NK-92 treated with Interleukin-12 subunit alpha and Interleukin-12 subunit beta, amount 100 ng/mL, for 24 hours (cell line): ENCODE measurements at regions not wholly inside any gene's neighbourhood (a gene's known extent, or its start where the extent isn't known, plus 50 kb on each side); places are given as distances from the start of the nearest gene placed in this dataset.
"Not testable (repeated sequence)": the region's sequence is repeated elsewhere in the genome, so short reads cannot be mapped to it uniquely, and the experiment has no call there.

Experiments
- DNase-seq: peaks from one replicate; lab custom pipeline; 2025; lab: John Stamatoyannopoulos, UW

DNA sequence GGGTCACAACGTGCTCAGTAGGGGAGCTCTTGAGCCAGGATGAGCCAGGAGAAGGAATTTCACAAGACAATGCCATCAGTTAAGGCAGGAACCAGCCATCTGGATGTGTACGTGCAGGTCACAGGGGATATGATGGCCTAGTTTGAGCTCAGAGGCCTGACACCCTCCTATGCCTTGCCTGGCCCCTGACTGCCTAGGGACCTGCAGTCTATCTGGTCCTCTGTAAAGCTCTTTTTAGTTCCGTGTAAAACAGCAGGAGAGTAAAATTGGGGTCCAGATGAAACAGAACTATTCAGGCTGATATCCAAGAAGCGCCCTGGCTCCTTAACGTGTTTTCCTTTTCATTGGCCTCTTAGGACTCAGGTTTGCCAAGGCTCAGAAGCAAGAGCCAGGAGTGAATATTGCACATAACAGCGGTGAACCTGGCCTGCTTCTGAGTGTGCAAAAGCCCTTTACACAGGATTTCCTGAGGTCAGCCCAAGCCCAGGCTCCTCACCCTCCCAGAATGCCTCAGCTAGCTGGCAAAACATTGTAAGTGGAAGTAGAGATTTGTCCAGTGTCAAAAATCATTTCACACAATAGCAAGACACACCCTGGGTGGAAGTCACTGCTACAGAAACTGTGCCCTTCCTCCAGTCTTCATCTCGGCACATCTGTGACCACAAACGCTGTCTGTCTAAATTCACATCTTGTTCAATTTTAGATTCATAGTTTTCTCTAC lies 777.2 kb downstream of the UQCRFS1 start:
- DNase-seq: no peak

DNA sequence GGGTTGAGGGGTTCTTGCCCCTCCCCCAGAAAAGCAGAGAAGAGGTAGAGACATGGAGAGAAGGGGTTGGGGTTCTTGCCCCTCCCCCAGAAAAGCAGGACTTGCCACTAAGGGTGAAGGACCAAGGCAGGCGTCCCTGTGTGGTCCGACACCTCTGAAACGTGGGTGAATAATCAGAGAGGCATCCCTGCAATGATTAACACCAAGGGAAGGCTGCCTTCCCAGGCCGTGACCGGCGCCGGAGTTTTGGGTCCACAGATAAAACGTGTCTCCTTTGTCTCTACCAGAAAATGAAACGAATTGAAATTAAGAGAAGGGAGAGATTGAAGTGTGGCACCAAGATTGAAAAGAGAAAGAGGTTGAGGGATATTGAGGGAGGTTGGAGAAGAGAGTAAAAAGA lies 778.2 kb downstream of the UQCRFS1 start:
- not testable (repeated sequence) for DNase-seq

DNA sequence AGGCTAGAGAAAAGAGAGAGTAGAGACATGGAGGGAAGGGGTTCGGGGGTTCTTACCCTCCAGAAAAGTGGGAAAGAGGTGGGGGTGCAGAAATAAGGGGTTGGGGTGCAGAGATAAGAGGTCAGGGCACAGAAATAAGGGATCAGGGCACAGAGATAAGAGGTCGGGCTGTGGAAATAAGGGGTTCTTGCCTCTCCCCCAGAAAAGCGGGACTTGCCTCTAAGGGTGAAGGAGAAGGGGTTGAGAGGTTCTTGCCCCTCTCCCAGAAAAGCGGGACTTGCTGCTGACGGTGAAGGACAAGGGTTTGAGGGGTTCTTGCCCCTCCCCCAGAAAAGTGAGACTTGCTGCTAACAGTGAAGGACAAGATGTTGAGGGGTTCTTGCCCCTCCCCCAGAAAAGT lies 778.6 kb downstream of the UQCRFS1 start:
- not testable (repeated sequence) for DNase-seq

DNA sequence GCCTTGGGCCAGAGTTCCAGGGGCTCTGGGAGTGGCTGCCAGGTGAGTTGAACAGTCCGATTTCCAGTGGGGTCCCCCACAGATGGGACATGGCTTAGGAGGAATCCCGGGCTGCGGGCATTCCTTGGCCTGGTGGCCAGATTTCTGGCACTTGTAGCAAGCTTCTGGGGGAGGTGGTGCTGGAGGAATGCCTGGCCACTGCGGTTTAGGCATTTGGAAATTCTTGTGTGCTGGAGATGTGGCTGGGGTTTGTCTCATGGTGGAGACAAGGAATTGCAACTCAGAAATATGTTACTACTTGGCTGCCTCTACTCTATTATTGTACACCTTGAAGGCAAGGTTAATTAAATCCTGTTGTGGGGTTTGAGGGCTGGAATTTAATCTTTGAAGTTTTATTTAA lies 779.8 kb downstream of the UQCRFS1 start:
- not testable (repeated sequence) for DNase-seq

DNA sequence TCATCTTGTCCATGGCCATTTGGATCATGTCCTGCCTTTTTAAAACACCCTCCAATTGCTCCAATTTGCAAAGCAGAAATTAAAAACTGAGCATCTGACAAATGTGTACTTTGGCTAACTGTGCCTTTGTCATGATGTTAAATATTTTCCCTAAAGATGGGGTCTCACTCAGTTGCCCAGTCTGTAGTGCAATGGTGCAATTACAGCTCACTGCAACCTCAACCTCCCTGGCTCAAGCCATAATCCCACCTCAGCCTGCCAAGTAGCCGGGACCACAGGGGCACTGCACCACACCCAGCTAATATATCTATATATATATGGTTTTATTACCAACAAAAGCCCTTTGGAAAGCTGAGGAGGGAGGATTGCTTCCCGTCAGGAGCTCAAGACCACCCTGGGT lies 782.7 kb downstream of the UQCRFS1 start:
- DNase-seq: no peak

DNA sequence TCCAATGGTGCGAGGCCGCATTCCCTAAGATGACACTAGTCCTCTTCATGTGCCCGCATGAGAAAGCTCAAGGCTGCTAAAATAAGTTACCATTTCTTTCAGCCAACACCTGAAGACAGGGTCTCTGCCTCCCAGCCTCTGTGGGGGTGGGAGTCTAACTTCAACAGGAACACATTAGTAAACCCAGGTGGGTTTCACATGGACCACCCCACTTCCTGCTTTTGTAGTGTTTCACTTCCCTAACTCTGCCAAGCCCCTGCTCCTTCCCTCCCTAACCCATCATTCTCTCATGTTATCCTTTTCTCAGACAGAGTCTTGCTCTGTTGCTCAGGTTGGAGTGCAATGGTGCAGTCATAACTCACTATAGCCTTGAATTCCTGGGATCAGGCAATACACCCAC lies 783.6 kb downstream of the UQCRFS1 start:
- no peak for DNase-seq

DNA sequence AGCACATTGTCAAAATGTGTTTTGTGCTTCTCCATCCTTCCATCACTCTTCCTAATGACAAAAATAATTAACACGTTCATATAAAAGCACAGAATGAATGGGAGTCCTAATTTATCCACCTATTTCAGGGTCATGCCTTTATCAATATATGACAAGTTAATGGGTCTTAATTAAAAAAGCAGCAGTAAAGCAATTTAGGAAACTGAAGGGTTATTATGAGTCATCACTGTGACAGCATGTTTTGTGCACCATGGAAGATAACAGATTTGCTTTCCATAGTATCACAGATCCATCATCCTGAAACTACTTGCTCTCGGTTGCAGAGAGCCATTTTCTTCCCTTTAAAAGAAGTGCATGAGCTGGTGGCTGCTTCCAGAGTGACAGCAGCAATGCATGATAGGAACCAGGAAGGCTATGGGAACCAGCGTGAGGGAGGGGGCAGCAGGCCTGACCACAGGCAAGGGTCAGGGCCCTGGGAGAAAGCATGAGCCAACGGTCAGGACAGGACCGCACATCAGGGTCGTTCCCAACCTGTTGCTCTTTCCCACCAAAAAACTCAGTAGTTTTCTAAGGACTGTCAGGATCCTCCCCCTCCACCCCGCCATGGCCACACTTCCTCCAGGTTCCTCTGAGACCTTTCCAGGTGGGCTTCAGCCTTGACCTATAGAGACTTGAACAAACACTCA lies 784.1 kb downstream of the UQCRFS1 start:
- DNase-seq: no peak

DNA sequence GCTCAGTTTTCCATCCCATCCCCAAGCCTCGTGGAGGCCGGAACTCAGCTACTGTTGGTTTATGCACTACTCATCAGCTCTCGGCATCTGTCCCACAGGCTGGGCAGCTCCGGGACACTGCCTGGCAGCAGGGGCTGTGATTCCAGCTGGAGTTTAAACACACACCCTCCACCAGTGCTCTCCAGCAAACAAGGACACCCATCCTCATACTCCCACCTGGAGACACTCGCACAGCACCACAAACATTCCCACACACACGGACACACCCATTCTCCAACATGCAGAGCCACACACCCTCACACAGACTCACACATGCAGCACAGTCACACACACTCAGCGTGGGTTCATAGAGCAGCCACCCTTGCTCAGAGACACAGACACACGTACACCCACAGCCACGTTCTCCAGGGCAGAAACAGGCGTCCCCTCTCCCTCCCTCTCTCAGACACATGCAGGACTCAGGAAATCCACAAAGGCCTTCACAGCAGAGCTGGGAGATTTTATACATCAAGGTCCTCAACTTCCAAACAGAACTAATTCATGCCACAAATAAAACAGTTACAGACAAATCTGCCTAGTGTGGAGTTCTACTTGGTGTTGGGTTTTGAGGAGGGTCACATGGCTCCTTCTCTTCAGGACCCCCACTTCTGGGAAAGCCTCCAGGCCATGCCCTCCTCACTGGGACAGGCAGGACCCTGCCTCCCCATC lies 785.4 kb downstream of the UQCRFS1 start:
- no peak for DNase-seq

DNA sequence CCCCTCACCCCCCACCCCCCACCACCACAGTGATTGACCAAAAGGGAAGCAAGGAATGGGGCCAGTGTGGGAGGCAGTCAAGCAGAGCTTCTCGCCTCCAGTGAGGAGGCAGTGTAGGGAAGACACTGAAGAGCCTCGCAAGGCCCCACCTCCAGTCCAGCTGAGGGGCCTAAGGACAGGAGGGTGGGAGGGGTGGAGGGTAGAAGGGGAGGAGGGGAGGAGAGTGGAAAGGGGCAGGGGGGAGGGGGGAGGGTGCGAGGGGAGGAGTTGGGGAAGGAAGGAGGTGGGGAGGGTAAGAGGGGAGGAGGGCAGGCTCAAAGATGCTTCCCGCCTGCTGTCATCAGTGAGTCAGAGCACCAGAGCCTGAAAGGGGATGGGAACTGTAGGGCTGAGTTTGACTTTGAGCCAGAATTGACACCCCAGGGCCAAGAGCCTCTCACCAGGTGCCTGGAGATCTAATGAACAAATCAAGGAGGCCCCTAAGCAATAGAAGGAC lies 786.2 kb downstream of the UQCRFS1 start:
- DNase-seq: no peak

DNA sequence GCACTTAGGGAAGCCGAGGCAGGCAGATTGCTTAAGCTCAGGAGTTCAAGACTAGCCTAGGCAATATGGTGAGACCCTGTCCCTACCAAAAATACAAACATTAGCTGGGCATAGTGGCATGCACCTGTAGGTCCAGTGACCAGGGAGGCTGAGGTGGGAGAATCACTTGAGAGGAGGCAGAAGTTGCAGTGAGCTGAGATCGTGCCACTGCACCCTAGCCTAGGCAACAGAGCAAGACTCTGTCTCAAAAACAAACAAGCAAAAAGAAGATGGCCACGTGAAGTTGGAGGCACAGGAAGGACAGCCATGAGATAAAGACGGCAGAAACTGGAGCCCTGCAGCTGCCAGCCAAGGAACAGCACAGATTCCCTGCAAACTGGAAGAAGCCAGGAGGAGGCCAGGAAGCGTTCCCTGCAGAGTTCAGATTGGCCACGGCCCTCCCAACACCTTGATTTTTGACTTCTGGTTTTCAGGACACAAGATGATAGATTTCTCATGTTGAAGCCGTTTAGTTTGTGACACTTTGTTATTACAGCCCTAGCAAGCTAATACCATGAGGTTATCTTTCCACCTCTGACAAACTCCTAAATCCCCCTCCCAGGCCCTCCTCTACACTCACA lies 786.7 kb downstream of the UQCRFS1 start:
- no peak for DNase-seq

DNA sequence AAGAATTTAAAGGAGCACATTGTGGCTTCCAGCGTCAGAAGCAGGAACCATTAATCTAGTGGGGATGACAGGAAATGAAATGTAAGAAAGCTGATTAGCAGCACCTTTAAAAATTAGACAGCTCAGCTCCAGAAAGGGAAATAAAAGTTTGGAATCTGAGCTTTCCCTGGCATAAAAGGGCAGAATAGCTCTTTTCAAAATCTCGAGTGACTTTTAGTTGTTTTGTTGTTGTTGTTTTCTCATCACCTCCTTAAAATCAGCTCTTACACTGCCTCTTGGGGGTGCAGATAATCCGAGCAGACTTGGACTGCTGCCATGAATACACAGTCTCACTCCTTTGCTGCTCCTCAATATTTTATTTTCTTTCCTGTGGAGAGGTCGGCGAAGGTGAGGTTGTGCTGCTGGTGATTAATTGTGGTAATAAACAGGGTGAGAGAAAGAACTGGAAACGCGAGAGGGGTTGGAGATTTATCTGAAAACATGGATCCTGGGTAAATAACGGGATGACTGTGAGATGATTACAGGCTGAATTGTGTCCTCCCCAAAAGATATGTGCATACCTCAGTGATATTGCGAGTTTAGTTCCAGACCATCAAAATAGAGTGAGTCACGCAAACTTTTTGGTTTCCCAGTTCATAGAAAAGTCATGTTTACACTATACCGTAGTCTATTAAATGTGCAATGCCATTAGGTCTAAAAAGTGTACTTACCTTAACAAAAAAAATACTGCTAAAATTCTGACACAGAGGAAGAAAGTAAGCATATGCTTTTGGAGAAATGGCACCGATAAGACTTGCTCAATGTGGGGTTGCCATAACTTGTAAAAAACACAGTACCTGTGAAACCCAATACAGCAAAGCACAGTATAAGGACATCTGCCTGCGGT lies 787.7 kb downstream of the UQCRFS1 start:
- no peak for DNase-seq

DNA sequence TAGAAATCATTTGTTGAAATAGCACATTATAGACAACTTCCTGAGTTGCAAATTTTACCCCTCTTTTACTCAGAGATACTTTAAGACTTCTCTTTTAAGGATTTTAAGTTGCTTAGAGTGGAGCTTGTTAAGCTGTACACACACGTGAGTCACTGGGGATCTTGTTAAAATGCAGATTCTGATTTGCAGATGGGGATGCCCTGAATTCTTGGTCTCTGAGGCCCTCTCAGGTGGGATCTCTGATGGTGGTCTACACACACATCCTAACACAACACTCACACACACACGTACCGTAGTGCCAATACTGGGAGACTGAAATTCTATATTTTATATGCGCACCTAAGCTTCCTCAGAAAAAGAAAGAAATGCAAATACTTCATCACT lies 788.3 kb downstream of the UQCRFS1 start:
- DNase-seq: no peak

DNA sequence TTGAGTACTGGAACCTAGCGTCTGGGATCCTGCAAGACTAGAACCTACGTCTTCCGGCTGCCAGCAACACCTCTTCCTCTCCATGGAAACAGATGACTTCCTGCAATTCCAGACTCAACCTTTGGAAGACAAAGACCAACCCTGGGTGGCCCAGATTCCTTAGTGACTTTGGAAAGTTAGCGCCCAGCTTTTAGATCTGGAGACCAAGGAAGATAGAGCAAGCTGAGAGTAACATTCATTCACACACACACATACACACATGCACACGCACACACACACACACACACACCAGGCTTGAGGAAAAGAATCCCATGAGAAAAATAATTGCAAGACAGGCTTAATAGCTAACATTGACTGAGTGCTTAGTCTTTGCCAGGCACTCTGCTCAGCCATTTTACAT lies 788.9 kb downstream of the UQCRFS1 start:
- no peak for DNase-seq

DNA sequence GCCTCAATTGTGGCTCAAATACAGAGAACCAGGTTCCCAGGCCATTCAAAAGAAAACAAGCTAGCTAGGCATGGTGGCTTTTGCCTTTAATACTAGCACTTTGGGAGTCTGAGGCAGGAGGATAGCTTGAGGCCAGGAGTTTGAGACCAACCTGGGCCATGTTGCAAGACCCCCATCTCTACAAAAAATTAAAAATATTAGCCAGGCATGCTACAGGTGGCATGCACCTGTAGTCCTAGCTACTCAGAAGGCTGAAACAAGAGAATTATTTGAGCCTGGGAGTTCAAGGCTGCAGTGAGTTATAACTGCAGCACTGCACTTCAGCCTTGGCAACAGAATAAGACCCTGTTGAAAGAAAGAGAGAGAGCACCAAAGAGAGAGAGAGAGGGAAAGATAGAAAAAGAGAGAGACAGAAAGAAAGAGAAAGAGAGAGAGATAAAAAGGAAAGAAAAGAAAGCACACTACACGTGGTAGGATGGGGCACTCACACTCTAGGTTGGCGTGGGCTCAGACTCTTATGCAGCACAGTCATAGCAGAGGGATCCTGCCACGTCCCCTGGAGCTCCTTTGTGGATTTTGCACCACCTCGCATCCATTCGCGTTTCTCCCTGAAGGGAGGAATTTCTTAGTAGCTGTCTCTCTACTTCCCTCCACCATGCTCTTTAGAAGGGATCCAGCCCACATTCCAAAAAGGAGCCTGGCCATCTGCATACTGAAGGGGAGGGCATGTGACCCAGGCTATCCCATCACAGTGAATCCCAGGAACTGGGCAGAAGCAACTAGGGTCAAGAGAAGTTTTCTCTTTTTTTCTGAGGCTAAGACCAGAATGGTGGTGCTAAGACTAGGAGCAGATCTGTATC lies 789.9 kb downstream of the UQCRFS1 start:
- DNase-seq: no peak

DNA sequence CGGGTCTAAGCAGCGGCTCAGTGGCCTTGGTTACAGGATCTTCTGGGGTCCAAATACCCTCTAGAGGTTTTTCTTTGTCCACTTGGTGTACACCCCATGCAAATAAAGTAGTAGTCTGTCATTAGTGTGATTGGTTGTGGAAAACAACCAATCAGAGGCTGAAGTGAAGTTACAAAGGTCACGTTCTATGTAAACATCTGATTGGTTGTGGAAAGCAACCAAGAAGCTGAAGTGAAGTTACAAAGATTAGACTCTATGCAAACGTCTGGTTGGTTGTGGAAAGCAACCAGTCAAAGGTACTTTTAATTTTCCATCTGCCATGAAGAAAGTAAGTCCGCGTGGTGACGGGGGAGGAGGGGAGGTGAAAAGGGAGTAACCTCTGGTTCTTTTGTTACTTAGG lies 790.9 kb downstream of the UQCRFS1 start:
- no peak for DNase-seq

DNA sequence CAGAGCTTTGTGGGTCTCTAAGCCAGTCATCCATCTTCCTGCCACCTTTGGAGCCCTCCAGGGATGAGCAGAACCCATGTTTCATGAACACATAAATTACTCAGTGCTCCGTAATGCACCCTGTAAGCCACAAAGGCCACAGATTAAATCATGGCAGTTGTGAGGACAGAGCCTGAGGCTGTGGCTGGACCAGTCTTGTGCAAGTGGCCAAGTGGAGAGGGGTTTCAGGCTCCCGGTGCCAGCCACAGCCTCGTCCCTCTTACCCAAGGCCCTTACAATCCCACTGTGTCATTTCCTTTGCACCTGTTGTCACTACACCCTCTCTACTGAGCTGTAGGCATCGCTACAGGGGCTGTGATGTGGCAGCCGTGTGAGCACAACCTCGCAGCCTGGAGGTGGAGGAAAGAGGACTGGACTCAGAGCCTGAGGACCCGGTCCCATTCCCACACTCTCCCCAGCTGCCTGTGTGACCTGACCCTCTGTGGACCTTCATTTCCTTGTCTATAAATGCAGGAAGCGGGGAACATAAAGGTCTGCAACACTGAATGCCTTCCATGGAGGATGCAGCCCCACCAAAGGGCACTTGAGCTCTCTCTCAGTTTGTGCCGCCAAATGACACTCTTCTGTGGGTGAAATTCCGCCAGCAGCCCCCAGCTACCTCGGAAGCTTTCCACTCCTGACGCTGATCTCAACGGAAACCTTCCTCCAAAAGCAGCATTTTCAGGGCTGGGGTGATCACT lies 792.0 kb downstream of the UQCRFS1 start:
- no peak for DNase-seq

DNA sequence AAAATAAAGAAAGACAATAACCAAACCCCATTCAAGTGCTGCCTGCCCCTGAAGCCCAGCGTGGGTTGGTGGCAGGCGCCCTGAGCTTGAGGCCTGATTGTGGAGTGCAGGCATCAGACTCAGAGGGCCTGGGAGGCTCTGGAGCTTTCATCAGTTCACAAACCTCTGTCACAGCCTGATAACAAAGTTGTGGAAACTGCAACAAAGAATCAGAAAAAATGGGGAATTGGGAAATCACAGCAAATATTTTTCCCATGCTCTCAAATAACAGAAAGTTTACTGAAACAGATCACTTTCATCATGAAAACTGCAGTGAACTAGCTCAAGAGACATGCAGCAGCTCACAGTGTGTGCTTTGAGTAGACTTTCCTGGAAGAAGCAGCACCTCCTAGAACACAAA lies 793.6 kb downstream of the UQCRFS1 start:
- DNase-seq: no peak

DNA sequence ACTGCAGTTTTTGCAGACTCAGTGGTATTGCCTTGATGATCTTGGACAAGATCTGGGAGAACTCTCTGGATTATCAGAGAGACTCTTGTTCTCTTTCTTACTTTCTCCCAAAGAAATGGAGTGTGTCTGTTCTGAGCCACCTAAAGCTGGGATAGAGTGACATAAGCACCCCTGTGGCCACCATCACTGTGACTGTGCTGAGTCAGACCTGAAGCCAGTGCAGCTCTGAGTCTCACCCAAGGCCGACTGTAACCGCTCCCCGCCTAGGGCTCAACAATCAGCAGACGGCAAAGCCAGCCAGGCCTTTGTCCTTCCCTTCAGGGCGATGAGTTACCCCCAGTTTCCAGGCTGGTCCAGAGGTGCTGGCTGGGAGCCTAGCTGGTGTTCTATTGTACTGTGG lies 795.6 kb downstream of the UQCRFS1 start:
- DNase-seq: no peak

DNA sequence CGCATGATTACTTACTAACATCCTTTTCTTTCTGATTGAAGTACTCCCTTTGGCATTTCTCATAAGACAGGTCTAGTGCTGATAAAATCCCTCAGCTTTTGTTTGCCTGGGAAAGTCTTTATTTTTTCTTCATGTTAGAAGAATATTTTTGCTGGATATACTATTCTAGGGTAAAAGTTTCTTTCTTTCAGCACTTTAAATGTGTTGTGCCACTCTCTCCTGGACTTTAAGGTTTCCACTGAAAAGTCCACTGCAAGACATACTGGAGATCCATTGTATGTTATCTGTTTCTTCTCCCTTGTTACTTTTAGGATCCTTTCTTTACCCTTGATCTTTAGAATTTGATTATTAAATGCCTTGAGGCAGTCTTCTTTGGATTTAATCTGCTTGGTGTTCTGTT lies 796.7 kb downstream of the UQCRFS1 start:
- DNase-seq: no peak

DNA sequence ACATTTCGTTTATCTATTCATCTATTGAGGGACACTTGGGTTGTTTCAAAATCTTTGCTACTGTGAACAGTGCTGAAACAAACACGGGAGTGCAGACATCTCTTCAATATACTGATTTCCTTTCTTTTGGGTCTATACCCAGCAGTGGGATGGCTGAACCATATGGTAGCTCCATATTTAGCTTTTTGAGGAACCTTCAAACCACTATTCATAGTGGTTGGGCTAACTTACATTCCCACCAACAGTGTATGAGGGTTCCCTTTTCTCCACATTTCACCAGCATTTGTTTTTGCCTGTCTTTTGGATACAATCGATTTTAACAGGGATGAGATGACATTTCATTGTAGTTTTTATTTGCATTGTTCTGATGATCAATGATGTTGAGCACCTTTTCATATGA lies 798.2 kb downstream of the UQCRFS1 start:
- DNase-seq: no peak
